Peyer's patch (tissue), 4 donors: ENCODE measurements at regions not wholly inside any gene's neighbourhood (a gene's known extent, or its start where the extent isn't known, plus 50 kb on each side); places are given as distances from the start of the nearest gene placed in this dataset.

Experiments used
- DNase-seq, 3 donors: peaks; one replicate each; pipeline ENCODE4 v3.0.0-alpha.2; 2017 to 2019
- H3K27ac ChIP-seq, 4 donors: fragments of 200-600 bp; sonication (generic); one replicate each; pipeline ENCODE4 v1.5.1; 2016 to 2019
- H3K27me3 ChIP-seq, 2 donors: fragments of 200-600 bp; sonication (generic); one replicate each; pipeline ENCODE4 v1.5.1; 2019
- H3K36me3 ChIP-seq, 3 donors: fragments of 200-600 bp; sonication (generic); one replicate each; pipeline ENCODE4 v1.5.1; 2016 to 2019
- H3K4me1 ChIP-seq, 4 donors: fragments of 200-600 bp; sonication (generic); one replicate each; pipeline ENCODE4 v1.5.1; 2016 to 2019
- H3K4me3 ChIP-seq, 4 donors: fragments of 200-600 bp; sonication (generic); 1 replicate in 3 of 4; 2 replicates in 1 of 4; pipeline ENCODE4 v1.5.1; 2016 to 2019; ENCODE audit warnings: mild to moderate bottlenecking in 1 of 4
- H3K9me3 ChIP-seq, 4 donors: fragments of 200-600 bp; sonication (generic); one replicate each; pipeline ENCODE4 v1.5.1; 2016 to 2019; ENCODE audit warnings: mild to moderate bottlenecking in 1 of 4
- CTCF ChIP-seq, 6 experiments: fragments of 450-650 bp in 4 of 6; fragments of 200-600 bp in 2 of 6; sonication (generic) in 1 of 6; IDR thresholded peaks; one replicate each; pipeline ENCODE4 v1.5.1; 2017 to 2019; ENCODE audit warnings: antibody characterized with exemption in 6 of 6, mild to moderate bottlenecking in 3 of 6, moderate library complexity in 1 of 6
- POLR2A ChIP-seq, 2 donors: fragments of 450-650 bp; IDR thresholded peaks; one replicate each; pipeline ENCODE4 v1.5.1; 2017; ENCODE audit warnings: antibody characterized with exemption in 2 of 2, mild to moderate bottlenecking in 2 of 2, moderate library complexity in 2 of 2

DNA sequence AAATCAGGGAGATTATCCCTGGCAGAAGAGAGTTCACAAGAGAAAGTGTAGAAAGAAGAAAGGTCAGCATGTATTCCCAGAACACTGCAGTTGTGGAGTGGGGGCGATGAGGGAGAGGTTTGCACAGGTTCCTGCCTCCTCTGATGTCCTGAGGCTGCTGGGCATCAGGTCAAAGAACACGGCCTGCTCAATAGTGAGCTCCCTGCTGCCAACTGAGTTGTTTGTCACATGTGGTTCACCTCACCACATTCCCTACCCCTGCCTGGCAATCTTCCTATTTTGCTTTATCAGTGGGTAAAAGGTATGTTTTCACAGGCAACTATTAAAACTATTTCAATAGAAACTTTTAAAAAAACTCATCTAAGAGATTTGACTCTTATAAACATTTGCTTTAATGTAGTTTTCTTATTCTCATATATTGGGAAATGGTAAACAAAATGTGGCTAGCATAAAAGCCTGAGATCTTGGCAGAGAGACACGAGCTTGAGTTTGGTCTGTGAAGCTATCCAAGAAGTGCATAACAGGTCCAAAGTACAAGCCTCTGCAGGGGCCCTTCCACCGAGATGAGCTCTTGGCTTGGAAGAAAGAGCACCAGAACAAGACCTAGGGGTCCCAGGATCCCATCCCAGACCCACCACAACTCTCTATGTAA lies 123.9 kb upstream of the SRD5A2 start:
- no peak for DNase-seq
- no peaks in the 10 kb centered on the region for H3K4me1 ChIP-seq
- H3K27me3 ChIP-seq = no peaks in the 10 kb centered on the region
- H3K9me3 ChIP-seq = no peaks in the 10 kb centered on the region
- no peak overlapping the region for H3K4me3 ChIP-seq
- no peak for TF ChIP-seq POLR2A (IDR thresholded peaks at IDR 0.05)
- no peak for TF ChIP-seq CTCF (IDR thresholded peaks at IDR 0.05)
- no peaks in the 10 kb centered on the region for H3K36me3 ChIP-seq
- no peak overlapping the region for H3K27ac ChIP-seq

DNA sequence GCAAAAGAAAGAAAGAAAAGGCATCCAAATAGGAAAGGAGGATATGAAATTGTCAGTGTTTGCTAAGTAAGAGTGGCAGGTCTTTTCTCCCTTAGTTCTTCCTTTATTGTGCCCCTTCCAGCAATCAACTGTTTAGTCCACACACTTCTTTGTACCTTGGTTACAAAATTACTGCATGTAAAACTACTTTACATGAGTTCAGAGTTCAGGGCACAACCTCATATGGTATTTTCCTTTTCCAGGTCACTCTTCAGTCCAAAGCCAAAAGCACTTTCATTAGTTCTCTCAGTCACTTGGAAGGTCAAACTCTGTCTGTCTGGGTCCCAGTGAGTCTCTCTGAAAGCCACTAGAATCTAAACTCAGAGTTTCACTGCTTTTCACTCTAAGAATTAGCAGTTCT lies 122.5 kb upstream of the SRD5A2 start:
- TF ChIP-seq POLR2A (IDR thresholded peaks at IDR 0.05) (no peak), CTCF (IDR thresholded peaks at IDR 0.05) (no peak)
- Histone ChIP-seq H3K27me3 (no peaks in the 10 kb centered on the region), H3K4me3 (no peak overlapping the region), H3K36me3 (no peaks in the 10 kb centered on the region), H3K27ac (no peak overlapping the region), H3K4me1 (no peaks in the 10 kb centered on the region), H3K9me3 (no peaks in the 10 kb centered on the region)
- no peak for DNase-seq

DNA sequence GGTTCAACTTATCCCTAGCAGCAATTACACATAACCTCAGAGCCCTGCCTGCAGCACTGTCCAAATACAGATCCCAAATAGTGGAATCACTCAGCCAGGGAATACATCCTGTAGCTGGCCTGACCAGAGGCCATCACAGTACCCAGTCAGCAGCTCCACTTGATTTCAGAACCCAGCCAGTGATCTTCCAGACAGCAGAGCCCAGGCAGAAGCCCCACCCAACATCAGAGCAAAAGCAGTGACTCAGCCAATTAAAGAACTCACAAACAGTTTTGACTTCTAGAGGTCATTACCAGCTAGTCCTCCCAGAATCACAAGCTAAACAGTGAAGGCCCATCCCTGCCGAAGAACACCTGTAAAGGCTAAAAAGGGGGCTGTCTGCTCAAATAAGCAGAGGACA lies 118.0 kb upstream of the SRD5A2 start:
- Histone ChIP-seq H3K27ac (no peak overlapping the region), H3K4me3 (no peak overlapping the region), H3K27me3 (no peaks in the 10 kb centered on the region), H3K4me1 (no peaks in the 10 kb centered on the region), H3K9me3 (peaks cover 0 to 15% (median 5%) of the 10 kb centered on the region in 4 donors), H3K36me3 (no peaks in the 10 kb centered on the region)
- no peak for DNase-seq
- TF ChIP-seq POLR2A (IDR thresholded peaks at IDR 0.05) (no peak), CTCF (IDR thresholded peaks at IDR 0.05) (no peak)

DNA sequence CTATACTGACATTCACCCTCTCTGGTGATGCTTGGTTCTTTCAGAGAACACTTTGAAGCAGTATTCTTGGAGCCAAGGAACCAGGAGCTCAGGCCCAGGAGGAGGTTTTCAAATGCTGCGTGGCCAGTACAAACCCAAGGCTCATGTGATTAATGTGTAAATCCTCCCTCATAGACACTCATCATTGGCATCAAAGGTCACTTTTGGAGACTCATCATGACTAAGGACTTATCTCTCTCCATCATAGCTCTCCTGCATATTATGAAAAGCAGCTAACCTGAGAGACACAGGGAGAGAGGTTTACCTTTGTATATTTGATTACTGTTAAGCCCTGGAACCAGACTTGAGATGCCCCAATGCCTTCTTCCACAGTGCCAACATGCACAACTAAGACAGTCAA lies 115.3 kb upstream of the SRD5A2 start:
- Histone ChIP-seq H3K27me3 (no peaks in the 10 kb centered on the region), H3K9me3 (peaks cover 0 to 24% (median 12%) of the 10 kb centered on the region in 4 donors), H3K27ac (no peak overlapping the region), H3K4me3 (no peak overlapping the region), H3K36me3 (no peaks in the 10 kb centered on the region), H3K4me1 (no peaks in the 10 kb centered on the region)
- TF ChIP-seq CTCF (IDR thresholded peaks at IDR 0.05) (no peak), POLR2A (IDR thresholded peaks at IDR 0.05) (no peak)
- no peak for DNase-seq

DNA sequence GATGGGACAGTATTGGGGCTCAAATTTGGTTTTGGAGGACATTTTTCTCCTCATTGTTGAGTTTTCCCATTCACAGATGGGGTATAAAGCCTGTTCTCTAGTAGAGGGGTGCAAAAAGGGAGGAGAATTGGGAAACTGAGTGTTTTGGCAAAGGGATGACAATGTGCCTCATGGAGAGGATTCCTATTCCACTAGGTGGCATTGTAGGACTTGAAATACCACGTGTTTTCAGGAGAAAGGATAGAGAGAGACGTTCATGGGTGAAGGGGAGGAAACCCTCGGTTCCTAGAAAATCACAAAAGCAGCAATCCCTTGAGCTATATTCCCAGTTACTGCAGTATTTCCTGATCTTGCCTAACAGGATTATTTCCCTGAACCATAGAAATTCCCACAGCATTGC lies 113.7 kb upstream of the SRD5A2 start:
- DNase-seq = no peak
- no peaks in the 10 kb centered on the region for H3K27me3 ChIP-seq
- no peak overlapping the region for H3K27ac ChIP-seq
- peaks cover 0 to 24% (median 12%) of the 10 kb centered on the region in 4 donors for H3K9me3 ChIP-seq
- H3K4me3 ChIP-seq = no peak overlapping the region
- TF ChIP-seq CTCF (IDR thresholded peaks at IDR 0.05) = peak in 2 of 6 experiments; percentile 21 to 25
- TF ChIP-seq POLR2A (IDR thresholded peaks at IDR 0.05) = no peak
- no peaks in the 10 kb centered on the region for H3K4me1 ChIP-seq
- no peaks in the 10 kb centered on the region for H3K36me3 ChIP-seq

- no peak overlapping the region for H3K27ac ChIP-seq
- H3K4me3 ChIP-seq = no peak overlapping the region
- no peak for DNase-seq
- peaks cover 0 to 24% (median 12%) of the 10 kb centered on the region in 4 donors for H3K9me3 ChIP-seq
- H3K4me1 ChIP-seq = no peaks in the 10 kb centered on the region
- no peak for TF ChIP-seq CTCF (IDR thresholded peaks at IDR 0.05)
- no peak for TF ChIP-seq POLR2A (IDR thresholded peaks at IDR 0.05)
- H3K36me3 ChIP-seq = no peaks in the 10 kb centered on the region
- no peaks in the 10 kb centered on the region for H3K27me3 ChIP-seq
These were observed 113.1 kb upstream of the SRD5A2 start for GRCh38 chr2:31693882-31694281.
